HCT116 (cell line): ENCODE measurements at regions not wholly inside any gene's neighbourhood (a gene's known extent, or its start where the extent isn't known, plus 50 kb on each side); places are given as distances from the start of the nearest gene placed in this dataset.

ENCODE experiments used
- ATAC-seq: fragments of 200-7000 bp; cut with Tn5 transposase; 2 replicates; pipeline ENCODE4 v1.9.1; 2020; ENCODE audit warnings: mild to moderate bottlenecking, moderate library complexity
- BruUV-seq: library from RNA; stranded (reverse); fragments of 400-500 nt; replicated peaks from 2 replicates; lab custom pipeline; 2021; lab: Mats Ljungman, UMichigan
- CTCF ChIA-PET: fragments of 300-600 bp; sonication (Branson Sonifier 250); formaldehyde crosslinking; loops from one replicate; lab custom pipeline; 2021; ENCODE audit warnings: antibody characterized with exemption; lab: Charles Lee
- POLR2A ChIA-PET: fragments of 300-600, 350-600 bp; sonication (Branson Sonifier 250); formaldehyde crosslinking; loops from one replicate; lab custom pipeline; 2021; ENCODE audit warnings: antibody characterized with exemption; lab: Charles Lee
- RAD21 ChIA-PET, 2 experiments: fragments of 300-600 bp; sonication (Branson Sonifier 250); formaldehyde crosslinking; loops; one replicate each; lab custom pipeline; 2023; ENCODE audit warnings: low total read pairs in 2 of 2; ENCODE audit not compliant: uncharacterized antibody in 2 of 2, unreplicated experiment in 2 of 2, low non-redundant PET in 1 of 2; lab: Charles Lee
- DNase-seq: peaks from one replicate; pipeline ENCODE4 v3.0.0-alpha.2; 2010; ENCODE audit warnings: low read depth, low spot score
- H2AFZ ChIP-seq: fragments of 200-600 bp; shearing (Covaris generic), sonication (generic); 2 replicates; pipeline ENCODE4 v1.6.1; 2017; ENCODE audit warnings: low read depth, mixed run types, mixed read lengths, antibody characterized with exemption, low read length; ENCODE audit not compliant: poor library complexity, severe bottlenecking
- H3K27ac ChIP-seq: 2 replicates; pipeline ENCODE4 v1.5.1; 2012; ENCODE audit warnings: low read depth, low read length
- H3K27me3 ChIP-seq: fragments of 200-600 bp; sonication (generic); 2 replicates; pipeline ENCODE4 v1.6.1; 2016; ENCODE audit warnings: mixed run types, low read length, mixed read lengths; ENCODE audit not compliant: insufficient read depth
- H3K36me3 ChIP-seq, 2 experiments: fragments of 200-500 bp in 1 of 2; fragments of 200-600 bp in 1 of 2; sonication (Bioruptor generic) in 1 of 2; sonication (generic) in 1 of 2; 2 replicates each; pipeline versions ENCODE4 v1.5.1 to v1.6.1; 2014 to 2016; ENCODE audit warnings: low read length in 2 of 2, inconsistent platforms in 1 of 2, mixed read lengths in 1 of 2, mixed run types in 1 of 2; ENCODE audit not compliant: insufficient read depth in 2 of 2, control insufficient read depth in 1 of 2
- H3K4me1 ChIP-seq, 2 experiments: fragments of 200-600 bp in 1 of 2; sonication (generic) in 1 of 2; 2 replicates each; pipeline versions ENCODE4 v1.5.1 to v1.6.1; 2012 to 2017; ENCODE audit warnings: low read length in 2 of 2, inconsistent platforms in 1 of 2, mild to moderate bottlenecking in 1 of 2, mixed read lengths in 1 of 2, mixed run types in 1 of 2, moderate library complexity in 1 of 2; ENCODE audit not compliant: insufficient read depth in 2 of 2, control insufficient read depth in 1 of 2
- H3K4me2 ChIP-seq: fragments of 200-600 bp; sonication (generic); 2 replicates; pipeline ENCODE4 v1.6.1; 2017; ENCODE audit warnings: mixed run types, low read length, mixed read lengths
- H3K4me3 ChIP-seq, 2 experiments: fragments of 200-600 bp in 1 of 2; sonication (generic) in 1 of 2; replicated peaks in 1 of 2; 2 replicates each; pipeline ENCODE4 v1.5.1; 2011 to 2016; ENCODE audit warnings: low read length in 2 of 2, control low read depth in 1 of 2, low read depth in 1 of 2, mild to moderate bottlenecking in 1 of 2, mixed read lengths in 1 of 2, mixed run types in 1 of 2
- H3K79me2 ChIP-seq: fragments of 200-600 bp; sonication (generic); 2 replicates; pipeline ENCODE4 v1.6.1; 2017; ENCODE audit warnings: mild to moderate bottlenecking, mixed run types, low read length, moderate library complexity, mixed read lengths; ENCODE audit not compliant: insufficient read depth
- H3K9ac ChIP-seq: fragments of 200-600 bp; sonication (generic); 2 replicates; pipeline ENCODE4 v1.6.1; 2016; ENCODE audit warnings: low read length, mixed read lengths
- H3K9me2 ChIP-seq: fragments of 200-600 bp; sonication (generic), shearing (Covaris generic); 2 replicates; pipeline ENCODE4 v1.6.1; 2017; ENCODE audit warnings: mixed run types, mild to moderate bottlenecking, moderate library complexity; ENCODE audit not compliant: insufficient read depth
- H3K9me3 ChIP-seq, 2 experiments: fragments of 200-500 bp in 1 of 2; fragments of 200-600 bp in 1 of 2; sonication (Bioruptor generic) in 1 of 2; sonication (generic) in 1 of 2; 2 replicates each; pipeline ENCODE4 v1.6.1; 2014 to 2017; ENCODE audit warnings: low read length in 2 of 2, mixed read lengths in 2 of 2, inconsistent platforms in 1 of 2, low read depth in 1 of 2, mild to moderate bottlenecking in 1 of 2, mixed run types in 1 of 2, moderate library complexity in 1 of 2; ENCODE audit not compliant: control insufficient read depth in 1 of 2, insufficient read depth in 1 of 2
- H4K20me1 ChIP-seq: fragments of 200-600 bp; sonication (generic), shearing (Covaris generic); 2 replicates; pipeline ENCODE4 v1.6.1; 2017; ENCODE audit warnings: mixed run types, mild to moderate bottlenecking, moderate library complexity; ENCODE audit not compliant: insufficient read depth
- ATF3 ChIP-seq: IDR thresholded peaks from 2 replicates; pipeline ENCODE4 v1.6.1; 2012
- CBX3 ChIP-seq: IDR thresholded peaks from 2 replicates; pipeline ENCODE4 v1.6.1; 2012; ENCODE audit warnings: low read depth
- CEBPB ChIP-seq: IDR thresholded peaks from 2 replicates; pipeline ENCODE4 v1.6.1; 2012; ENCODE audit warnings: low read depth
- CTCF ChIP-seq, 3 experiments: fragments of 200-600 bp in 1 of 3; sonication (generic) in 1 of 3; IDR thresholded peaks in 2 of 3; conservative IDR thresholded peaks in 1 of 3; 2 replicates each; pipeline ENCODE4 v1.5.1; 2012 to 2017; ENCODE audit warnings: low read depth in 2 of 3, low read length in 2 of 3, antibody characterized with exemption in 1 of 3, borderline replicate concordance in 1 of 3, control low read depth in 1 of 3, mild to moderate bottlenecking in 1 of 3, mixed read lengths in 1 of 3, mixed run types in 1 of 3, moderate library complexity in 1 of 3; ENCODE audit not compliant: insufficient read depth in 1 of 3
- ELF1 ChIP-seq: IDR thresholded peaks from 2 replicates; pipeline ENCODE4 v1.6.1; 2012; ENCODE audit warnings: low read depth, borderline replicate concordance
- EZH2 ChIP-seq: fragments of 200-600 bp; sonication (generic); IDR thresholded peaks from 2 replicates; pipeline ENCODE4 v1.6.1; 2017; ENCODE audit warnings: antibody characterized with exemption, mixed run types
- EZH2phosphoT487 ChIP-seq: fragments of 200-600 bp; IDR thresholded peaks from 2 replicates; pipeline ENCODE4 v1.6.1; 2018; ENCODE audit warnings: antibody characterized with exemption, borderline replicate concordance
- FOSL1 ChIP-seq: IDR thresholded peaks from 2 replicates; pipeline ENCODE4 v1.6.1; 2012; ENCODE audit warnings: low read depth
- MAX ChIP-seq: IDR thresholded peaks from 2 replicates; pipeline ENCODE4 v1.6.1; 2012
- REST ChIP-seq: IDR thresholded peaks from 2 replicates; pipeline ENCODE4 v1.6.1; 2012; ENCODE audit warnings: low read depth
- SP1 ChIP-seq: IDR thresholded peaks from 2 replicates; pipeline ENCODE4 v1.6.1; 2012; ENCODE audit warnings: low read depth
- TCF7L2 ChIP-seq: IDR thresholded peaks from 2 replicates; pipeline ENCODE4 v1.7.0; 2011; ENCODE audit warnings: borderline replicate concordance, inconsistent platforms; ENCODE audit not compliant: insufficient read depth, insufficient read length; ENCODE audit errors: extremely low read depth
- ZBTB33 ChIP-seq: IDR thresholded peaks from 2 replicates; pipeline ENCODE4 v1.6.1; 2011; ENCODE audit warnings: mild to moderate bottlenecking, low read length, moderate library complexity; ENCODE audit not compliant: insufficient replicate concordance; ENCODE audit errors: extremely low read depth
- ZNF274 ChIP-seq: fragments of 200-500 bp; sonication (Bioruptor generic); IDR thresholded peaks from 2 replicates; pipeline ENCODE4 v1.6.1; 2014; ENCODE audit warnings: mild to moderate bottlenecking, low read depth, low read length, inconsistent platforms
- intact Hi-C: fragments of 100-400 bp; cut with micrococcal nuclease; formaldehyde crosslinking; loops from 2 replicates; pipeline ENCODE4 v1.10.0; 2022

- no peak for TF ChIP-seq CBX3
- TF ChIP-seq ZBTB33 = no peak
- no peak for TF ChIP-seq MAX
- TF ChIP-seq CEBPB = no peak
Measured at GRCh38 chr2:120590841-120591240, 144.8 kb upstream of the GLI2 start (continued).

- H3K9me3 ChIP-seq = no peaks in the 10 kb centered on the region
- no TSS peak for BruUV-seq
- H3K4me1 ChIP-seq = peaks cover 0 to 11% of the 10 kb centered on the region in 2 experiments; a peak in 1 of 4 replicates
- no peaks in the 10 kb centered on the region for H3K27me3 ChIP-seq
- ATAC-seq (no peak), DNase-seq (no peak)
- H4K20me1 ChIP-seq = no peaks in the 10 kb centered on the region
- ChIA-PET RAD21 (no interaction called here), CTCF (interaction anchor here (1.4 kb wide), 1 partner anchor 71 kb away, joined by 3 read pairs; no protein-coding TSS in a partner anchor), POLR2A (no interaction called here)
- no peak overlapping the region for H3K9ac ChIP-seq
- no peak overlapping the region for H3K4me3 ChIP-seq
- no peak overlapping the region for H3K27ac ChIP-seq
- H3K4me2 ChIP-seq = no peak overlapping the region
- no peaks in the 10 kb centered on the region for H3K79me2 ChIP-seq
- H3K9me2 ChIP-seq = no peaks in the 10 kb centered on the region
- no peak overlapping the region for H2AFZ ChIP-seq
- H3K36me3 ChIP-seq = no peaks in the 10 kb centered on the region
- intact Hi-C loops = no loop called here
- TF ChIP-seq SP1 = no peak
- TF ChIP-seq ZNF274 = no peak
- no peak for TF ChIP-seq ZBTB33
- TF ChIP-seq CTCF (IDR thresholded peaks at IDR 0.05 in 2 of 3, conservative IDR thresholded peaks at IDR 0.05 in 1 of 3; ENCODE audit: borderline replicate concordance in 1 of 3, insufficient read depth in 1 of 3, low read depth in 2 of 3, low read length in 2 of 3) = no peak
- TF ChIP-seq TCF7L2 = no peak
- TF ChIP-seq REST = no peak
- no peak for TF ChIP-seq FOSL1
- no peak for TF ChIP-seq CBX3
- no peak for TF ChIP-seq EZH2phosphoT487
- no peak for TF ChIP-seq EZH2
- TF ChIP-seq ATF3 = no peak
- no peak for TF ChIP-seq ELF1
Measured at GRCh38 chr2:120591572-120591971, 144.1 kb upstream of the GLI2 start.
